GM19397 (cell line): ENCODE measurements at regions not wholly inside any gene's neighbourhood (a gene's known extent, or its start where the extent isn't known, plus 50 kb on each side); places are given as distances from the start of the nearest gene placed in this dataset.
A peak's percentile ranks its signal among the peaks of the same experiment; 100 is the strongest.
"Not testable (repeated sequence)": the region's sequence is repeated elsewhere in the genome, so short reads cannot be mapped to it uniquely, and the experiment has no call there.

Experiments used
- ATAC-seq: cut with Tn5 transposase; IDR thresholded peaks from one replicate; pipeline ENCODE4 v1.9.1; 2021; ENCODE audit warnings: mild to moderate bottlenecking, moderate library complexity; ENCODE audit not compliant: unreplicated experiment

- ATAC-seq: no peak
Observed at GRCh38 chr11:109480251-109480650, 58.3 kb downstream of the C11orf87 start.

- no peak for ATAC-seq
Observed at GRCh38 chr11:109486129-109486528, 64.1 kb downstream of the C11orf87 start.

GRCh38 chr11:109490953-109491635 lies 69.1 kb downstream of the C11orf87 start:
- no peak for ATAC-seq

GRCh38 chr11:109506115-109506514 lies 84.1 kb downstream of the C11orf87 start:
- no peak for ATAC-seq

- no peak for ATAC-seq
Observed at GRCh38 chr11:109507331-109507730, 85.3 kb downstream of the C11orf87 start.

- no peak for ATAC-seq
Observed at GRCh38 chr11:109507836-109508561, 86.0 kb downstream of the C11orf87 start.

- no peak for ATAC-seq
Observed at GRCh38 chr11:109508943-109509342, 87.0 kb downstream of the C11orf87 start.

- ATAC-seq: no peak
Observed at GRCh38 chr11:109510316-109510715, 88.3 kb downstream of the C11orf87 start.

GRCh38 chr11:109511598-109511997 lies 89.6 kb downstream of the C11orf87 start:
- ATAC-seq: no peak

GRCh38 chr11:109512249-109512648 lies 90.3 kb downstream of the C11orf87 start:
- no peak for ATAC-seq

GRCh38 chr11:109512680-109513079 lies 90.7 kb downstream of the C11orf87 start:
- no peak for ATAC-seq

GRCh38 chr11:109514313-109515018 lies 92.5 kb downstream of the C11orf87 start:
- ATAC-seq: peak; percentile 49

- no peak for ATAC-seq
Observed at GRCh38 chr11:109519253-109519652, 97.3 kb downstream of the C11orf87 start.

- ATAC-seq: no peak
Observed at GRCh38 chr11:109521571-109522086, 99.6 kb downstream of the C11orf87 start.

GRCh38 chr11:109522116-109522755 lies 100.2 kb downstream of the C11orf87 start:
- ATAC-seq: no peak

GRCh38 chr11:109525636-109526035 lies 103.6 kb downstream of the C11orf87 start:
- not testable (repeated sequence) for ATAC-seq

- no peak for ATAC-seq
Observed at GRCh38 chr11:109526061-109526460, 104.1 kb downstream of the C11orf87 start.

GRCh38 chr11:109526931-109527330 lies 104.9 kb downstream of the C11orf87 start:
- no peak for ATAC-seq

- no peak for ATAC-seq
Observed at GRCh38 chr11:109527496-109527895, 105.5 kb downstream of the C11orf87 start.

GRCh38 chr11:109547356-109548027 lies 125.5 kb downstream of the C11orf87 start:
- no peak for ATAC-seq

GRCh38 chr11:109552376-109552775 lies 130.4 kb downstream of the C11orf87 start:
- no peak for ATAC-seq
